T-helper 2 cell (primary cell): ENCODE measurements at regions not wholly inside any gene's neighbourhood (a gene's known extent, or its start where the extent isn't known, plus 50 kb on each side); places are given as distances from the start of the nearest gene placed in this dataset.

ENCODE experiments used
- DNase-seq, 5 experiments: peaks; one replicate each; pipeline versions ENCODE4 v3.0.0 to v3.0.0-alpha.2; 2012 to 2022

GRCh38 chr6:25038999-25039398 is 103.2 kb upstream of the RIPOR2 start:
- DNase-seq = peak in 1 of 5 experiments; percentile 63

GRCh38 chr6:25041485-25042035 is 105.8 kb upstream of the RIPOR2 start:
- no peak for DNase-seq

- peak in 4 of 5 experiments; percentile 18 to 79 (median 44) for DNase-seq
Measured at GRCh38 chr6:25042036-25042521, 106.3 kb upstream of the RIPOR2 start.

GRCh38 chr6:25042536-25042935 is 106.8 kb upstream of the RIPOR2 start:
- peak in 3 of 5 experiments; percentile 22 to 73 (median 40) for DNase-seq

GRCh38 chr6:25042984-25043725 is 107.4 kb upstream of the RIPOR2 start:
- no peak for DNase-seq

GRCh38 chr6:25043892-25044291 is 108.1 kb upstream of the RIPOR2 start:
- DNase-seq = no peak

- no peak for DNase-seq
Measured at GRCh38 chr6:25046942-25047341, 111.2 kb upstream of the RIPOR2 start.

- peak in 4 of 5 experiments; percentile 17 to 92 (median 42) for DNase-seq
Measured at GRCh38 chr6:25050356-25050755, 114.6 kb upstream of the RIPOR2 start.

GRCh38 chr6:25051083-25051482 is 115.3 kb upstream of the RIPOR2 start:
- DNase-seq = no peak

GRCh38 chr6:25052181-25052580 is 116.4 kb upstream of the RIPOR2 start:
- no peak for DNase-seq

GRCh38 chr6:25053875-25054371 is 118.2 kb upstream of the RIPOR2 start:
- peak in 1 of 5 experiments; percentile 59 for DNase-seq

GRCh38 chr6:25054469-25054868 is 118.7 kb upstream of the RIPOR2 start:
- DNase-seq = peak in 1 of 5 experiments; percentile 29

GRCh38 chr6:25056130-25056529 is 120.4 kb upstream of the RIPOR2 start:
- DNase-seq = peak in 3 of 5 experiments; percentile 58 to 97 (median 74)

GRCh38 chr6:25057111-25057905 is 121.5 kb upstream of the RIPOR2 start:
- DNase-seq = no peak

GRCh38 chr6:25058441-25058840 is 122.7 kb upstream of the RIPOR2 start:
- DNase-seq = no peak

- no peak for DNase-seq
Measured at GRCh38 chr6:25058941-25059340, 123.2 kb upstream of the RIPOR2 start.

GRCh38 chr6:25060522-25060921 is 124.8 kb upstream of the RIPOR2 start:
- DNase-seq = no peak

GRCh38 chr6:25061289-25061936 is 125.7 kb upstream of the RIPOR2 start:
- no peak for DNase-seq

GRCh38 chr6:25062070-25062811 is 126.5 kb upstream of the RIPOR2 start:
- no peak for DNase-seq

- DNase-seq = no peak
Measured at GRCh38 chr6:25064006-25064405, 128.2 kb upstream of the RIPOR2 start.

GRCh38 chr6:25065666-25066065 is 129.9 kb upstream of the RIPOR2 start:
- no peak for DNase-seq

GRCh38 chr6:25066593-25066992 is 130.8 kb upstream of the RIPOR2 start:
- DNase-seq = no peak
